ENCODE measurements at regions not wholly inside any gene's neighbourhood (a gene's known extent, or its start where the extent isn't known, plus 50 kb on each side); places are given as distances from the start of the nearest gene placed in this dataset.
"Not testable (repeated sequence)": the region's sequence is repeated elsewhere in the genome, so short reads cannot be mapped to it uniquely, and the experiment has no call there.

DNA sequence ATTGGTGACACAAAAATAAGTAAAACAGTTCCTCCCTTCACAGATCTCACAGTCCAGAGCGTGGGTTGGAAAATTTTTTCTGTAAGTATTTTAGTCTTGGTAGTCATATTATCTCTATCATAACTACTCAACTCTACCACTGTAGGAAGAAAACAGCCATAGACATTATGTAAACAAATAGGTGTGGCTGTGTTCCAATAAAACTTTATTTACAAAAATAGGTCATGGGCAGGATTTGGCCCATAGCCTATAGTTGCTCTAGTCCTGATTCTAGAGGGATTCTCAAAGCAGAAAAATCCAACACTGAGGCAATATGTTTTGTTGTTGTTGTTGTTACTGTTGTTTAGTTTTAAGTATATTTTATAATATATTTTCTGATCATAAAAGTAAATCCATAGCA, 206.1 kb upstream of the GADL1 start:
- DNase-seq (ENCODE audit: low spot score), result no peak

DNA sequence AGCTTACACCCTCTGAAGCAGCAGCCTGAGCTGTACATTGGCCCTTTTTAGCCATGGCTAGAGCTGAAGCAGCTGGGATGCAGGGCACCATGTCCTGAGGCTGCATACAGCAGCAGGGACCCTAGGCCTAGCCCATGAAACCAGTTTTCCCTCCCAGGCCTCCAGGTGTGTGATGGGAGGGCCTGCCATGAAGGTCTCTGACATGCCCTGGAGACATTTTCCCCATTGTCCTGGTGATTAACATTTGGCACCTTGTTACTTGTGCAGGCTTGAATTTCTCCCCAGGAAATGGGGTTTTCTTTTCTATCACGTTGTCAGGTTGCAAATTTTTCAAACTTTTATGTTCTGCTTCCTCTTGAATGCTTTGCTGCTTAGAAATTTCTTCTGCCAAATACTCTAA, 206.8 kb upstream of the GADL1 start:
- not testable (repeated sequence) for DNase-seq (ENCODE audit: low spot score)

- no peak for DNase-seq (ENCODE audit: low spot score)
These were observed 207.9 kb upstream of the GADL1 start for GRCh38 chr3:31102196-31102879.

DNA sequence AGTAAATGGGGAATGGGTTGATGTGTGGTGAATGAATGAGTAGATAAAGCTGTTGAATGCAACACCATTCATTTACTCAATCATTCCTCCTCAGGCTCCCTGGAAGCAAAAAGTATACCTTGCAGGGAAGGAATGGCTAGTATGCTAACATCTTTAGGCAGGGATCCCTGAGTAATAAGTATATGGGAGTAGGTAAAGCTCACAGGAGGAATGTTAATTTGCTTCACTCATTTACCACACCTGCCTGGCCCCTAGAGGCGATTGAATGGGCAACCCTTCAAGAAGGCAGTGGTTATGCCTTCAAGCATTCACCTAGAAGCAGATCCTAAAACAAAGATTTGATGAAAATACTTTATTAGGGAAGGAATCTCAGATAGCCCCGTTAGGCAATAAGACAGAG, 208.7 kb upstream of the GADL1 start:
- no peak for DNase-seq (ENCODE audit: low spot score)

- no peak for DNase-seq (ENCODE audit: low spot score)
These were observed 209.2 kb upstream of the GADL1 start for GRCh38 chr3:31103623-31104180.

GRCh38 chr3:31105011-31105410, 210.6 kb upstream of the GADL1 start:
- DNase-seq (ENCODE audit: low spot score), result no peak

DNA sequence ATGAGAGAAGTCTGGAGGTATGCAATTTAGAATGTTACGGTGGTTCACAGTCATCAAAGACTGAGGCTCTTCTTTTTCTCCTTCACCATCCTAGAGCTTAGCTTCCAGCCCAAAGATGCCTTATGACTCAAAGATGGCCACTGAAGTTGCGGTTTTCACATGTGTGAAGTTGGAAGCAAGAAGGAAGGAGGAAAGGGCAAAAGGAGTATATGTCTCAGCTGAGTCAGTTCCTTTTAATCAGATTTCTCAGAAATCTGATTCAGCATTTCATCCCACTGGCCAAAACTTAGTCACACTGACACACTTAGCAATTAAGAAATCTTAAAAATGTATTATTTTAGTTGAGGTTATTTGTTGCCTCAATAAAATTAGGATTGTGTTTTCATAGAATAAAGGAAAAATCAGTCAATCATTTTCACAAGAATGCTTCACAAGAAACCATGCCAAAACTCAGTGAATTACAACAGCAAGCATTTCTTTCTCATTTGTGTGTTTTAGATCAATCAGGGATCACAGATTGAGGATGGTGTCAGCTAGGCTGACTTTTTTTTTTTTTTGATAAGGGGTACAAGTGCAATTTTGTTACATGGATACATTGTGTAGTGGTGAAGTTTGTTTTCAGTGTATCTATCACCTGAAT, 211.1 kb upstream of the GADL1 start:
- peak; percentile 74 for DNase-seq (ENCODE audit: low spot score)

GRCh38 chr3:31106204-31106603, 211.7 kb upstream of the GADL1 start:
- no peak for DNase-seq (ENCODE audit: low spot score)

- no peak for DNase-seq (ENCODE audit: low spot score)
These were observed 212.5 kb upstream of the GADL1 start for GRCh38 chr3:31106912-31107311.

DNA sequence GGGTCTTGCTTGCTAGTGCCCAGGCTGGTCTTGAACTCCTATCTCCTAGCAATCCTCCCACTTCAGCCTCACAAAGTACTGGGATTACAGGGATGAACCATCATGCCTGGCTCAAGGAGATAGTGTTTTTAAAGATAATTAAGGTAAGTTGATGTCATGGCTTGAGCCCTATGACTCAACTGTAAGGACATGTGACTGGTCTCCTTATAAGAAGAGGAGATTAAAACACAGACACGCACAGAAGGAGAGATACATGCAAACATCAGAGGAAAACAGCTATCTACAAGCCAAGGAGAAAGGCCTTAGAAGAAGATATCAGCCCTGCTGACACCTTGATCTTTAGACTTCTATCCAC, 220.4 kb upstream of the GADL1 start:
- DNase-seq (ENCODE audit: low spot score), result no peak

DNA sequence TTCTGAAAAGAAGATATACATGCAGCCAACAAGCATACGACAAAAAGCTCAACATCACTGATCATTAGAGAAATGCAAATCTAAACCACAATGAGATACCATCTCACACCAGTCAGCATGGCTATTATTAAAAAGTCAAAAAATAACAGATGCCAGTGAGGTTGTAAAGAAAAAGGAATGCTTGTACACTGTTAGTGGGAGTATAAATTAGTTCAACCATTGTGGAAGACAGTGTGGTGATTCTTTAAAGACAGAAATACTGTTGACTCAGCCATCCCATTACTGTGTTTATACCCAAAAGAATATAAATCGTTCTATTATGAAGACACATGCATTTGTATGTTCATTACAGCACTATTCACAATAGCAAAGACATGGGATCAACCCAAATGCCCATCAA, 221.1 kb upstream of the GADL1 start:
- not testable (repeated sequence) for DNase-seq (ENCODE audit: low spot score)

GRCh38 chr3:31116651-31117050, 222.2 kb upstream of the GADL1 start:
- no peak for DNase-seq (ENCODE audit: low spot score)

- DNase-seq (ENCODE audit: low spot score), result no peak
These were observed 223.4 kb upstream of the GADL1 start for GRCh38 chr3:31117854-31118253.

DNA sequence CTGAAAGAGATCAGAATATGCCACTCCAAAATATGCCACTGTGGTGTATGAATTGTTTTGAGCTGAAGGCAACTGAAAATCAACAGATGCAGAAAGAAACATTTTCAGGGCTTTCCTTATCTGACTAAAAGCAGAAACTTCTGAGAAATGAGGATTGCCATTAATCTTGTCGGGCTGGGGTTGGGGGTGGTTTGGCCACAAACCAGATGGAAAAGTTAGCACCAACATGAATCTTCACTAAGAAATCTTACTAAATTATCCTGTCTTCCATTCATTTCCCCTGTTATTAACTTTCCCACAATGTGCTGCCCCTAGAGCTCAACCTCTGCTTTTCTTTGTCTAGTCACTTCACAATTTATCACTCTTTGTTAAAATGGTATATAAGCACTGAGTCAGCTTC, 229.9 kb upstream of the GADL1 start:
- DNase-seq (ENCODE audit: low spot score), result no peak

DNA sequence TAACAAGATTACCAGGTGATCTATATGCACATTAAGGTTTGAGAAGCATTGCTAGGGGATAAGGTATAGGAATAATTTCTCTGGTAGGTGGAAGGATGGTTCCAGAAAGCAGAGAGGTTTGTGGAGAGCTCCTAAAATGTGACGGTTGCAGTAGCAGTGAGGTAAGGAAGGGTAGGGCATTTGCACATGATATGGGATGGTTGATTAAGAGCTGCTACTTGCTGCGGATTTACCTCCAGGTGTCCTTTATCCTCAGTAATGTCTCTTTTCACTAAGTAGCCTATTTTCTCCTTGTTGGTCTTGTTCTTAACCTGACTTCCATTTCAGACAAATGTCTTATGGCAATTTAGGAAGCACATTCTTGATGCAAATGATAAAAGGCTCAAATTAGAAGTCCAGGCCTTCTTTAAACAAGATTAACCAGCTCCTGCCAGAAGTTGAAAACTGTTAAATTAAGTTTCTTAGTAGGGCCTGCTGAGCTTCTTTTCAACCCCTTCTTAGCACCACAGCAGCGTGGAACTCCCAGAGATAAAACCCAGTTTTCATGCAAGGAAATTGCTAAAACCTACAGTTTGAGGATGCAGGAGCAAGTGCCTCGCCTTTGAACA, 231.1 kb upstream of the GADL1 start:
- no peak for DNase-seq (ENCODE audit: low spot score)

GRCh38 chr3:31129241-31129640, 234.8 kb upstream of the GADL1 start:
- DNase-seq (ENCODE audit: low spot score), result no peak

DNA sequence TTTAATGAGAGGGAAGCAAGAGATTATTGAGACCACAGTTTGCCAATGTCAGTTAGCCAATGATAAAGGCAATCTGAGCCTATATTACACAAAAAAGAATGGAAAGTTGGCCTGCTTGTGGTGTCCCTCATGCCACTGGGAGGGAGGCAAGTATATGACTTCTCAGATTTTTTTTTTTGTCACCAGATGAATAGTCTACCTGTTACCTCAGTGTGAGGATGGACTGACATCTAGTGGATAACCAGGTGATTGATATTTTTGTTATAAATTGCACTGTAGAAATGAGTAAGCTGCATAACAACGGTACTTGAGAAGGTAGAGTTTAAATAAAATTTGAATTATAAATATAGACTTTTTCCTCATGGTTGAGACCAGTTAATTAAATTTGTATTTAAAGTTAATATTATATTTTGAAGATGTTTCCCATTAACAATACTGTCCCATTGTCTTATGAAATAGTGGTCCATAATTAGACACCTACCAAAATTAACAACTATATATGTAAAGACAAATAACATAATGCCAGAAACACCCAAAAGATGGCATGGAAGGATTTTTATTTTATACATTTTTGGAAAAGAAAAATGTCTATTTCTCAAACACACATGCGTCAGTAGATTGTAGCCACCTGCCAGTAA, 237.8 kb upstream of the GADL1 start:
- DNase-seq (ENCODE audit: low spot score), result peak; percentile 60

GRCh38 chr3:31133541-31133940, 239.1 kb upstream of the GADL1 start:
- no peak for DNase-seq (ENCODE audit: low spot score)

DNA sequence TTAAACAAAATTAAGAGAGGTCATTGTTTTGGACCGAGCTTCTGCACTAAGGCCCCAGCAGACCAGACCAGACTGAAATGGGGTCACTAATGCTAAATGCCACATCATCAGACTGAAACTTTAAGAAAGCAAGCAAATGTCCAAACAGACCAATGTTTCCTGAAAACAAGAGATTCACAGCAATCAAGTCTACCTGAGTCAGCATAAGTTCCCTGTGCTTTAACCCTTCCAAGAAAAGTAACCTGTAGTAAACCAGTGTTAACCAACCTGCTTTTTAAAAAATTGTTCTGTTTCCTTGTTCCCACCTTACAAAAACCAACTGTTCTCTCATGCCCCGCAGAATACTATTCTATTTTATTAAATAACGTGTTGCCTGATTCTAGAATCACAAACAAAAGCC, 241.1 kb upstream of the GADL1 start:
- DNase-seq (ENCODE audit: low spot score), result no peak

GRCh38 chr3:31137718-31138465, 243.4 kb upstream of the GADL1 start:
- no peak for DNase-seq (ENCODE audit: low spot score)

- DNase-seq (ENCODE audit: low spot score), result no peak
These were observed 246.0 kb upstream of the GADL1 start for GRCh38 chr3:31140470-31140869.

DNA sequence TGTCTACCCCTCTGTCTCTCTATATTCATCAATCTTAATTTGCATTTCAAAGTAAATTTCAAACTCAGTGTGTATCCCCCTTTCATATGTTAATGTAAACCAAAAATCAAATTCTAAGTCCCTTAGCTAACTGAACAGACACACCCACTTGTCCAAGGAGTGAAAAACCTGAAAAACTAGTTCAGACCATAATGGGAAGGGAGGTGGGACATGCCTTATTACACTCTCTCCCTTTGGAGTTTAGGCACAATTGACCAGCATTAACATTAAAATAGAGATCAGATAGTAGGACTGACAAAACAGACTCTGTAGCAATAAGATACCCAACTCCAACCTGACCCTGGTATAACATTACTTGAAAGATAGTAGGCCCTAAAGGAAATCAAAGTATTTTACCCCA, 247.7 kb upstream of the GADL1 start:
- no peak for DNase-seq (ENCODE audit: low spot score)

Data from RKO (cell line).